NCI-H187 treated with DMSO at 0.1 percent for 48 hours (cell line): ENCODE measurements at regions not wholly inside any gene's neighbourhood (a gene's known extent, or its start where the extent isn't known, plus 50 kb on each side); places are given as distances from the start of the nearest gene placed in this dataset.
"Not testable (repeated sequence)": the region's sequence is repeated elsewhere in the genome, so short reads cannot be mapped to it uniquely, and the experiment has no call there.

Experiments
- DNase-seq: peaks from one replicate; lab custom pipeline; 2025; lab: John Stamatoyannopoulos, UW

DNA sequence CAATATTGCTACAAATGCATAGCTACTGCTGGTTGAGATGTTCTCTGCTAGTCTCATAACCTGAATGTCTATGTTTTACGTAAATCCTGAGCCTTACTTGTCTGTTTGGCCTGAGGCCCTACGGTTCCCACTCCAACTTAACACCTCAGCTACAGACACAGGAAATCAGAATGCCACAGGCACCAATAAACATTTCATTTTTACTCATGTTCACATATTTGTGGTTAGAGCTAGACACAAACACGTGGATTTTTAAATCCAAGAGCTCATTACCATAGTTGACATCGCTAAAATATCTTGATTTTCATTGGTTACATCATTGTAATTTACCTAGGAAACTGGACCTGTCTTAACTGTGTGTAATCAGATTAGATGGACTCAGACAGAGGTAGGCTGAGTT, 263.8 kb upstream of the CDH19 start:
- DNase-seq, result no peak

- not testable (repeated sequence) for DNase-seq
Observed at GRCh38 chr18:66866427-66866940, 262.6 kb upstream of the CDH19 start.

DNA sequence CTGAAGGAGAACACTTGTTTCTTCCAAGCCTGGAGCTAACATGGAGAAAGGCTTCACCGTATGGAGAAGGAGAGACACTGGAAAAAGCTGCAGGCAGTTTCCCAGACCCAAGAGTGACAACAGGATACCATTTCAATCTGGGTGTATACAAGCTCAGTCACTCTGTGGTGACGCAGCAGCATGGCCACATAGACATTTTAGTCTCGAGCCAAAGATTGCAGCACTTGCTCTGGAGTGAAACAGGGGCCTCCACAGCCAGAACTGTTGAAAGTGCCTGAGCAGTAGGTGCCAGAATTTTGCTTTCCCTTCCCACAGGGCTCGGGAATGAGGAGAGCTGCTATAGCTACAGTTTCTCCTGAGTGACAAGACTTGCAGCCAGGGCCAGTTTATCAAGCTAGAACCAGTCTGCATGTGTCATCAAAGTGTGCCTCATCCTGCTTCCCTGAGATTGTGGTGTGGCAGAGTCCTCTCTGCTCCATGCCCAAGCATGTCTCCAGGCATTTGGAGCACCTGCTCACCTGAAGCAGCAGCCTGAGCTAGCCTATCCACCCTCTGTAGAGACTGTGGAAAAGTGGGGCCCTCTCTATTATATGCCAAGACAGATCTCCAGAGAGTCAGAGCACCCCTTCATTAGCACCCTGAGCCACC, 234.6 kb upstream of the CDH19 start:
- DNase-seq, result no peak

DNA sequence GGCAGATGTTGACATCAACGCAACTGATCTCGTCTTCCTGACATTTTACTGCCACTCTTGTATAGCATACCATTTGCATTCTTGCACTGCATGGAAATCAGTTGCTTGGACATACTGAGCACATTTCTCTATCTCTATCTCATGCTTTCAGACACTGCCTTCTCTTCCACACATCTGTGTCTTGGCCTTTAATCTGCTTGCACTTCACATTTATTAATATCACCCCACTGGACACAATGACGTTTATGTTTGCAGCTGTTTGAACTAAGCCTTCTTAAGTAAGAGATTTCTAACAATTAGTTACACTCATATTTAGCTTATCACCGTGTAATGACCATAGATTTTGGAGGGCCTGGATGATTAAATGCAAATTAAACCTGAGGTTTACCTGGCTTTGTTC, 229.8 kb upstream of the CDH19 start:
- DNase-seq, result no peak

DNA sequence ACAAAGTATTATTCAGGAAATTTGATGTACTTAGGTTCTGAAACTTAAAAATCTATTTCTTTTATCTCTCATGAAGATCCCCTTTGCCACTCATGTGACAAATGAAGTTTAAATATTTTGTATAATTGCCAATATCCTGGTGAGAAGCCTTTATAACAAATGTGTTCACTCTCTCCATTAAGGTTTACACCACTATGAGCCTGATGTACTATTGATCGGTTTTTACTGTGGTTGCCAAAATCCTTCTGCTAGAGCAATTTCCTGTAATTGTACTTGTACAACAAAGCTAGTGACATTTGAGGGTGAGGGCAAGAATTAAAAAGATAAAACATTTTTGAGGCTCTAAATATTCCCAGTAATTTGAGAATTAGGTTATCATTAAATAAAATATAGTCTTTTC, 222.3 kb upstream of the CDH19 start:
- no peak for DNase-seq

GRCh38 chr18:66825347-66825746, 221.5 kb upstream of the CDH19 start:
- DNase-seq, result no peak

DNA sequence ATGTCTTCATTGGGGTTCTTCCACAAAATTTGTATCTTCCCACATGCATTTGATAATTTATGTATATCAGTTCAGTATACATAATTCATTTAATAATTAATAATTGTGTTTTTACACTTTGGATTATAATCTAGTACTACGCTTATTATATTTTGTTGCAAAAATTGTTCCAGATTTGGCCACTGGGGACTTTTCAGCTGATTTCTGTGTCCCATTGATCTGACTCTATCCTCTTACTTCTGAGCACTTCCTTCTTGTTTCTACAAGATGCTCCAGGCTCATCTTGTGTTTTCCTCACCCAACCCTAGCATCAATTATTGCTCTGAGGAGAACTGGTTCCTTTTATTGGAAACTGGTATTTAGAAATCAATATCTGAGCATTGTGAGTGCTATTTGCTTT, 215.3 kb upstream of the CDH19 start:
- no peak for DNase-seq

DNA sequence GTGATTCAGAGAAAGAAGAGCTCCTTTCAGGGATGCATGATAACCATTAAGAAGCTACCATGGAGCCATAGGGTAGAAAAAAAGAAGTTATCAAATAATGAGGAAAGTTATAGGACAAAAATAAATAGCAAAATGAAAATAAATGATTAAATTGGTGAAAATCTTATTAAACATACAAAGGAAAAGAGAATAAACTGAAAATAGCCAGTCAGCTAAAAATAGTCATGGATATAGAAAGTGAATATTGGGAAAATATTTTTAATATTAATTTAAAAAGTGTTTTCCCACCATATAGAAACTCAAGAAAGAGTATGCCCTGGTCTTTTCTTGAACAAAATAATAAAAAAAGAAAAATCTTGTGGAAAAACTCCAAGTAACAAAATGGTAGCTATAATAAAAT, 209.2 kb upstream of the CDH19 start:
- no peak for DNase-seq

GRCh38 chr18:66795051-66795450, 191.2 kb upstream of the CDH19 start:
- DNase-seq, result no peak

- DNase-seq, result no peak
Observed at GRCh38 chr18:66792466-66792865, 188.6 kb upstream of the CDH19 start.

- DNase-seq, result no peak
Observed at GRCh38 chr18:66780609-66781008, 176.7 kb upstream of the CDH19 start.

- no peak for DNase-seq
Observed at GRCh38 chr18:66778048-66778447, 174.2 kb upstream of the CDH19 start.

DNA sequence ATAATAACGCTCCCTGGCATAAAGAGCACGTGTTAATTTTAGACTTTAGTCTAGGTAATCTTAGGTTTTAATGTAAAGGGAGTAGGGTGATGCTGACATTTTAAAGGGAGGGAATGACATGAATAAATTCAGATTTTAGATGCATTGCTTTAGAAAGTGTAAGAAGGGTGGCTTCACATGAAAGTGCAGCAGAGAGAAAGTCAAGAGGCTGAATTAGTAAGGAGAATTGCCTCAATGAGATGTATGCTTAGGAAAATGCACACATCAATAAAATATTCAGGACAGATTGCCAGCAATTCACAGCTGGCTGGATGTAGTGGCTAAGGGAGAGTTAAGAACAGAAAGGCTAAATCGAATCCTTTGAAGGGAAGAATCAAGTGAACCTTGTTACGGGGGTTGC, 165.5 kb upstream of the CDH19 start:
- DNase-seq, result no peak

DNA sequence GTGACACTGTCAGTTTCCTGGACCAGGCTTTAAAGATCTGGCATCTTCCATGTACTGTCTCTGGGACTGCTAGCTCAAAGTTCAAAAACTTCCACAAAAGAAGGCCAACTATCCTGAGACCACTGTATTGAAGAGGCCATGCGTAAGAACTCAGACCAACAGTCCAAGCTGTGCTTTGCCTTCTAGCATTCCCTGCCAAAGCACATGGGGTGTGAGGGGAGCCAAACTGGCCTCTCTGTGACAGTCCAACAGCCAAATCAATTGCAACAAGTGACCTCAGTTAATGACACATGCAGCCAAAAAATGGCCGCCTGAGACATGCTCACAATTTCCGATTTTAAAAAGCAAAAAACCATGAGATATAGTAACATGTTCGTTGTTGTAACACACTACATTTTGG, 160.3 kb upstream of the CDH19 start:
- no peak for DNase-seq

- no peak for DNase-seq
Observed at GRCh38 chr18:66761166-66761565, 157.3 kb upstream of the CDH19 start.

DNA sequence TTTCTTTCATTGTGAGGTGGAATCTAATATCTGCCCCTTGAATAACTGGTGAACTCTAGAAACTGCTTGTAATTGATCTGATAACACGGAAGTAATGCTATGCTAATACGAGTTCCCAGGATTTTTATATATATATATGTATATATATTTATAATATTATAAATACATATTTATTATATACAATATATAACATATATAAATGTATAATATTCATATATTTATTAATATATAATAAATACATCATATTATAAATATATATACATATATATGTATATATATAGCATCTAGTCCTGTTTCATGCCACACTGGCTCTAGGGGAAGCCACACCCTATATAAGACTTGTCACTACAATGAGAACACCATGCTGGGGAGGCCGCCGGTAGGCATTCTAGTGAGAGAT, 156.7 kb upstream of the CDH19 start:
- no peak for DNase-seq

GRCh38 chr18:66759050-66759828, 155.3 kb upstream of the CDH19 start:
- no peak for DNase-seq

DNA sequence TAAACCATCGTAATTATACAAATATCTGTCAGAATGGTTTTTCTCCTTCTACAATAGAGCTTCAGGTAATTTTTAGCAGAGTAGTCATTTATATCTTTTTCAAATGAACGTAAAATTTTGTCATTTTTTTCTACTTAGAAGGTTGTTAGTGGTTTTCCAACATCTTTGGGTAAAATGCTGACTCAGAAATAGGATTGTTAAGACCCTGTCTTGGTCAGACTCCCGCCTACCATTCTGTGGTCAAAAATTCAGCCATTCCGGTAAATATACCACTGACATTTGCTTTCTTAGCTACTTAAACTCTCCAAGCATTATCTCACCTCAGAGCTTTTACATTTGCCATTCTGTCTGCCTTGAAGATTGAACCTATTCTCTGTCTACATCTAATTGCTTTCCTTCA, 154.1 kb upstream of the CDH19 start:
- DNase-seq, result no peak

DNA sequence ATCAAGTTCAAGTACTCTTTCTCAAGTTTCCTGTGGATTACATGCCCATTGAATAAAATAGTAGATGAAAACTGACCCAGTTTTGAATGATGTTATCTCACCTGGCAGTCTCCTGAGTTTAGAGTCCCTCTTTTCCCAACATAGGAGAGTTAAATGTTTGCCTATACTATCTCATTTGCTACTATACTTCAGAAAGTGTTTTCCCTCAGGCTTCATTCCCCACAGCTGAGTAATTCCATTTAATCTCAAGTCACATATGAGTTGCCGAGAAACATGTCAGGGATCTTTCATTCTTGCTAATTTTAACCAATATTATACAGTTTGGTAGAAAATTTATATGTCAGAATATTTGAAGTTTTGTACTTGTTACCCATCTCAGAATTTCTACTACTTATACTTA, 150.4 kb upstream of the CDH19 start:
- DNase-seq, result no peak

GRCh38 chr18:66752733-66753132, 148.8 kb upstream of the CDH19 start:
- no peak for DNase-seq

DNA sequence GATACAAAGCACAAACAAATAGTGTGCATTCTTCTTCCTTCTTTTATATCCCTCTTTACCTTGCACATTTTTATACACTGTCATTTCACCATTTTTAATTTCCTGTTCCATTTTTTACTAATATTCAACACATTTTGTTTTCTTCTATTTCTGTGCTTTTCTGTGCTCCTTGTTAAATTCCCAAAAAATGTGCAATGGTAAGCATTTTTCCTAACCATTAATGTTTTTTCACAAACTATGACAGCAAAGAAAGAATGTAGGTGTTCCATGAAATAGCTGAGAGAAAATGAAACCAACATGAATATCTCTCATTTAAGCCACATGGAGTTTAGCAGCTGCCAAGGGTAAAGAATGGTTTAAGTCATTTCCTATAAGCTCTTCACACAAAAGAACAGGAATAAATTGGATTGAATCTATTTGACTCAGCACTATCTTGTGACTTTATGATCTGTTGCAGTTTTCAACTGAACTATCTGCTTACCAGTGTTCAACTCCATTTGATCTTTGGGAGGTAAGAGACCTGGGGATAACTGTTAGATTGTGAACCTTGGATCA, 145.7 kb upstream of the CDH19 start:
- DNase-seq, result no peak

- DNase-seq, result no peak
Observed at GRCh38 chr18:66749030-66749429, 145.1 kb upstream of the CDH19 start.

DNA sequence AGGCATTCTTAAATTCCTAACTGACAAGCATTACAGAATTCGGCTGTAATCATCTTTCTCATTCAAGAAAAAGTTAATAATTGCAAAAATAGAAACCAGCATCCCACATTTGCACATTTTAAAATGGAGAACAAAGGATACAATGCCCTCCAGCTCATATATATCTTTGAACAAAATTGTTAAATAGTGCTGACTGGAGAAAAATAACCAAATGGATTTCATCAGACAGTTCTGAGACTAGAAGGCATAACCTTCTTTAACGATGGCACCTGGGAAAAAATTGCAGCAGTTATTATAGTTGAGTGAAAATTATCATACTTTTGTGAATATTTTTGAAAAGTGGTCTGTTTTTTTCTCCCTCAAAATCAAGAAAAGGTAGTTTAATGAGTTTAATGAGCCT, 138.9 kb upstream of the CDH19 start:
- no peak for DNase-seq
